ENCODE measurements at regions not wholly inside any gene's neighbourhood (a gene's known extent, or its start where the extent isn't known, plus 50 kb on each side); places are given as distances from the start of the nearest gene placed in this dataset.

- DNase-seq (ENCODE audit: extremely low read depth in 1 of 11, low read depth in 9 of 11, low spot score in 4 of 11): no peak
Measured at GRCh38 chr13:39225860-39226259, 187.6 kb downstream of the NHLRC3 start.

- DNase-seq (ENCODE audit: extremely low read depth in 1 of 11, low read depth in 9 of 11, low spot score in 4 of 11): no peak
Measured at GRCh38 chr13:39226359-39226758, 188.1 kb downstream of the NHLRC3 start.

- DNase-seq (ENCODE audit: extremely low read depth in 1 of 11, low read depth in 9 of 11, low spot score in 4 of 11): no peak
Measured at GRCh38 chr13:39232401-39232980, 194.2 kb downstream of the NHLRC3 start.

- DNase-seq (ENCODE audit: extremely low read depth in 1 of 11, low read depth in 9 of 11, low spot score in 4 of 11): no peak
Measured at GRCh38 chr13:39232999-39233398, 194.7 kb downstream of the NHLRC3 start.

GRCh38 chr13:39233519-39233918 lies 195.3 kb downstream of the NHLRC3 start:
- DNase-seq (ENCODE audit: extremely low read depth in 1 of 11, low read depth in 9 of 11, low spot score in 4 of 11): no peak

GRCh38 chr13:39244561-39245230 lies 206.4 kb downstream of the NHLRC3 start:
- no peak for DNase-seq (ENCODE audit: extremely low read depth in 1 of 11, low read depth in 9 of 11, low spot score in 4 of 11)

- DNase-seq (ENCODE audit: extremely low read depth in 1 of 11, low read depth in 9 of 11, low spot score in 4 of 11): no peak
Measured at GRCh38 chr13:39245688-39246087, 207.4 kb downstream of the NHLRC3 start.

- DNase-seq (ENCODE audit: extremely low read depth in 1 of 11, low read depth in 9 of 11, low spot score in 4 of 11): no peak
Measured at GRCh38 chr13:39249982-39250381, 211.7 kb downstream of the NHLRC3 start.

GRCh38 chr13:39250440-39250839 lies 212.2 kb downstream of the NHLRC3 start:
- DNase-seq (ENCODE audit: extremely low read depth in 1 of 11, low read depth in 9 of 11, low spot score in 4 of 11): no peak

GRCh38 chr13:39251340-39251739 lies 213.1 kb downstream of the NHLRC3 start:
- DNase-seq (ENCODE audit: extremely low read depth in 1 of 11, low read depth in 9 of 11, low spot score in 4 of 11): no peak

GRCh38 chr13:39253774-39254173 lies 215.5 kb downstream of the NHLRC3 start:
- no peak for DNase-seq (ENCODE audit: extremely low read depth in 1 of 11, low read depth in 9 of 11, low spot score in 4 of 11)

GRCh38 chr13:39254601-39255000 lies 216.3 kb downstream of the NHLRC3 start:
- no peak for DNase-seq (ENCODE audit: extremely low read depth in 1 of 11, low read depth in 9 of 11, low spot score in 4 of 11)

- DNase-seq (ENCODE audit: extremely low read depth in 1 of 11, low read depth in 9 of 11, low spot score in 4 of 11): no peak
Measured at GRCh38 chr13:39257642-39258041, 219.4 kb downstream of the NHLRC3 start.

- DNase-seq (ENCODE audit: extremely low read depth in 1 of 11, low read depth in 9 of 11, low spot score in 4 of 11): no peak
Measured at GRCh38 chr13:39259371-39260140, 221.3 kb downstream of the NHLRC3 start.

- peak in 7 of 11 donors; percentile 38 to 56 (median 44) for DNase-seq (ENCODE audit: extremely low read depth in 1 of 11, low read depth in 9 of 11, low spot score in 4 of 11)
Measured at GRCh38 chr13:39263033-39263432, 224.8 kb downstream of the NHLRC3 start.

GRCh38 chr13:39263531-39263930 lies 225.3 kb downstream of the NHLRC3 start:
- DNase-seq (ENCODE audit: extremely low read depth in 1 of 11, low read depth in 9 of 11, low spot score in 4 of 11): no peak

GRCh38 chr13:39266426-39266825 lies 228.2 kb downstream of the NHLRC3 start:
- DNase-seq (ENCODE audit: extremely low read depth in 1 of 11, low read depth in 9 of 11, low spot score in 4 of 11): no peak

- no peak for DNase-seq (ENCODE audit: extremely low read depth in 1 of 11, low read depth in 9 of 11, low spot score in 4 of 11)
Measured at GRCh38 chr13:39268398-39268797, 230.1 kb downstream of the NHLRC3 start.

- no peak for DNase-seq (ENCODE audit: extremely low read depth in 1 of 11, low read depth in 9 of 11, low spot score in 4 of 11)
Measured at GRCh38 chr13:39269004-39269403, 230.7 kb downstream of the NHLRC3 start.

- no peak for DNase-seq (ENCODE audit: extremely low read depth in 1 of 11, low read depth in 9 of 11, low spot score in 4 of 11)
Measured at GRCh38 chr13:39269411-39269810, 231.2 kb downstream of the NHLRC3 start.

Data from renal cortex interstitium (tissue), 11 donors.